ENCODE measurements at regions not wholly inside any gene's neighbourhood (a gene's known extent, or its start where the extent isn't known, plus 50 kb on each side); places are given as distances from the start of the nearest gene placed in this dataset.

DNA sequence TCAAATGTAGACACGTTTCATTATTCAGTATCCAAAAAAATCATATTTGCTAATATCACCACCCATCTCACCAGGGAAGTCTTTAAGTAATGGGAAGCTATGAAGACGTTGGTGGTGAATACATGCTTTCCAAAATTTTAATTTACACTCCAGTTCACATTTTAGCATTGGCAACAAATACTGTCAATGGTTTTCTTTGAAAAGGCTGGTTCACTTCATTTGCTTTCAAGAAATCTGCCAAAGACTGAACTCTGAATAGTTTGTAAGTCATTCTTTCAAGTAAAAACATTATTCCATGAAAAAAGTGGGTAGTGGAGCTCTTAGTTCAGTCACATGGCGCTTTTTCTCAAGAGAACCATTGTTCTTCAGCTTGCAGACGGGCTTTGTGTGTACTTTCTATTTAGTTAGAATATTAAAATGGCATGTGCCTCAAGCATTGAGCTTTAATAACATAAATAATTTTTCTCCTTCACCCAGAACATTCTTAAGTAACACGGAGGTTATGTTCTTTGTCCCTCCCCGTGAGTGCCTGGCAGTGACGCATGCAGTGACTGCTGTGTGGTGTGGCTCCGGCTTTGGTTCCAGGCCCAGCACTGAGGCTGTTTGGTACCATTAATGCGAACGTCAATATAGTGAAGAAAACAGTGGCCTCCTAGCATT, 300.0 kb upstream of the HDAC4 start:
- no peak for DNase-seq

DNA sequence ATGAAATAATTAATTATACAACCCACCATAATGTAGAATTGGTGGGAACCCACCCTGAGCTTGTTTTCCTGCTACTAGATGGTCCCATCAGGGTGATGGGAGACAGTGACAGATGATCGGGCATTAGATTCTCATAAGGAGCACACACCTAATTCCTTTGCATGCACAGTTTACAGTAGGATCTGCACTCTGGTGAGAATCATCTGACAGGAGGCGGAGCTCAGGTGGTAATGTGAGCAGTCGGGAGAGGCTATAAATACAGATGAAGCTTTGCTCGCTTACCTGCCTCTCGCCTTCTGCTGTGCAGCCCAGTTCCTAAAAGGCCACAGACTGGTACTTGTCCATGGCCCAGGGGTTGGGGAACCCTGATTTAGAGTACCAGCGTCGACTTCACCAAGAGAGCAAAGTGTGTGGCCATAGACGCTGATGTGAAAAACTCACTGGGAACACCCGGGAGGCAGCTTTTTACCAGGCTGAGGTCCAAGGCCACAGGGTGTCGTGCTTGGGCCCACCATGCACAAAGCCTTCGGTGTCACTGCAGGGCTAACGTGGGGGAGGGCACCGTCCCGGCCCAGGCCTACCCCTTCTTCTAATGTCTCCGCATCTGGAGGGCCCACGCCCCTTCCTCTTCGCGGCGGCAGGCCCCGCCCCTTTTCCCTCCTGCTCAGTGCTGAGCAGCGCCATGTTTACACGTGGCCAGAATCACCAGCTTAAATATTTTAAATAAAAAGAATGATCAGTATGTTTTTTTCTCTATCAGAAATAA, 296.8 kb upstream of the HDAC4 start:
- DNase-seq: no peak

DNA sequence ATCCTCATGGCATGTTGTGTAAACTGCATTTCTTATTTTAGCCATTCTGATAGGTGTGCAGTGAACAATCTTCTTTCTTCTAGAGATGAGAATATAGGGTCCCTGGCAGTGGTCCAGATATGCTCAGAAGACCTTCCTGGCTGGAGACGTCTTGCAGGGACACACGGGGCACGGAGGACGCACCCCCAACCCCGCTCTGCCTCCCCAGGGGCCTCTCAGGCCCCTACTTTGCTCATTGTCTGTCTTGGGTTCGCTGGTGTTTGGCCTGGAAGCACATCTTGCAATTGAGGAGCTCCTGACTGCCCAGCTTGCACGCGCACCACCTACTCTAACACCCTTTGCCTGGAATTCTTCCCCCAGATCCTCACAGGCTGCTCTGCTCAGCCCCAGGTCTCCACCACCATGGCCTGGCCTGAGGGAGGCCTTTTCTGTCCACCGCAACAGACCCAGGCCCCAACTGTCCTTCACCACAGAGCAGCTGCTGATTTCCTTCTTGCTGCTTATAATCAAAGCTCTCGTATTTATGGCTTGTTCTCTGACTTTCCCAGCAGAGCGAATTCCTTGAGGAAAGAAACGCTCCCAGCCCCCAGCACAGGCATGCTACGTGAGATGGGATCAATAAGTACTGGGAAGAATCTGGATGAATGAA, 295.9 kb upstream of the HDAC4 start:
- no peak for DNase-seq

DNA sequence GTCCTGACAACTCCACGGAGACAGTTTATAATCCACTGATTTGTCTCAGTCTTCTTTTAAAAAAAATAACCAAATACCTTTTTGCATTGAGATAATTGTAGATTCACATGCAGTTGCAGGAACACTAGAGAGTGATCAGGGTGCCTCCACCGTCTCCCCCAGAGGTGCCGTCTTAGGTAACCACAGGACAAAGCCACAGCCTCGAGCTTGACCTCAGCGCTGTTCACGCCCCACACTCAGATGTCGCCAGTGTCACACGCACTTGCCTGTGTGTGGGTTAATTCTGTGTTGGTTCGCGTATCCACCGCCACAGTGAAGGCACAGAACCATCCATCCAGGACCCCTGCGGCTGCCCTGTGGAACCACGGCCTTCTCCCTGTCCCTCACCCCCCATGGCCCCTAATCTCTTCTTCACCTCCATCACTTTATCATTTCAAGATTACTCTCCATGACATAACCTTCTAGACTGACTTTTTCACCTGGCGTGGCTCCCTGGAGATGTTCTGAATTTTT, 295.0 kb upstream of the HDAC4 start:
- no peak for DNase-seq

DNA sequence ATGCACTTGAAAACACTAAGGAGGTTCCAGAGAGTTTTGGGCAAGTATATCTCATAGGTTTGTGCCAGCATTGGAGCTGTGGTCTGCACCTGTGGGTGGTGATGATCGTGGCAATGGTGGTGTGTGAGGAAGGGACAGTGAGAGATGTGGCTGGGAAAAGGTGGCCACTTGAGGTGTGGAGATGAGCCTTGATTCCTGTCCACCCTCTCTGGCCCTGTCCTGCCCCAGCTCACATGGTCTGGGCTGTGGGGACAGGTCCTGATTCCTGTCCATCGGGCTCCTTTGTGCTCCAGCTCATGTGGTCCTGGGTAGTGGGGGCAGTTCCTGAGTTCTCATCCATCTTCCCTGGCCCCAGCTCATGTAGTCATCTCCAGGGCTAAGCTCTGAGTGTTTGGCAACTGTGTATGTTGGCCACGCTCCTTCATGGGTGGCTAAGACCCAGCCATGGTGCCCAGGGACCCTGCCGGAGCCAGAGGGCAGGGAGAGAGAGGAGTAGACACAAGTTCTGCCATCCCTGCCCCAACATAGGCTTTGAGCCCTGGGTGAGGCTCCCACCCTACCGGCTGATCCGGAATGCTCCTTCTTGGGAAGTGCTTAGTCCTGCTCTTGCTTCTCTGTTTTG, 294.4 kb upstream of the HDAC4 start:
- no peak for DNase-seq

- no peak for DNase-seq
These were observed 293.7 kb upstream of the HDAC4 start for GRCh38 chr2:239694487-239694886.

GRCh38 chr2:239693761-239694415, 293.1 kb upstream of the HDAC4 start:
- no peak for DNase-seq

DNA sequence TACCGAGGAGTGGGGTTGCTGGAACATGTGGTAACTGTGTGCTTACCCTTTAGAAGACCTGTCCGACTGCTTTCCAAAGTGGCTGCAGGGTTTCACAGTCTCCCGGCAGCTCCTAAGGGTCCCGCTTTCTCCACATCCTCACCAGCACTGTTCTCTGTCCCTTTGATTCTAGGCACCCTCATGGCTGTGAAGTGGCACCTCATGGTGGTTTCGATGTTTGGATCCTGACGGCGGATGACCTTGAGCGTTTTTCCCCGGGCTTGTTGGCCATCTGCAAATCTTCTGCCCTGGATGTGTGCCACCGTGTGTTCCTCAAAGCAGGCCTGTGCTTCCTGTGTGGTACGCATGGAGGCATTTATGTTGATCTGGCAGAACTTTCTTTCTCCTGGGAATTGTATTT, 292.5 kb upstream of the HDAC4 start:
- no peak for DNase-seq

DNA sequence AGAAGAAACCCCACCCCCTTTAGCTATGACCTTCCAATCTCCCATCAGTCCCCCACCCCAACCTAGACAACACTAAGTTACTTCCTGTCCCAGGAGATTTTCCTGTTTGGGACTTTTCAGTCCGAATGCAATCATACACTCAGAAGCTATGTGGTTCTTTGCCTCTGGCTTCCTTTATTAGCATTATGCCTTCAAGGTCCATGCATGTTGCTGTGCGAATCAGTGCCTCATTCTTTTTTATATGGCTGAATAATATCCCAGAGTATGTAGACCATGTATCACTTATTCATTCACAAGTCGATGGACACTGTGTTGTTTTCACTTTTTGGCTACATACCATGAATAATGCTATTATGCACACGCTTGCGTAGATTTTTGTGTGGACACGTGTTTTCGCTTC, 292.1 kb upstream of the HDAC4 start:
- no peak for DNase-seq

GRCh38 chr2:239692362-239692851, 291.6 kb upstream of the HDAC4 start:
- DNase-seq: no peak

- no peak for DNase-seq
These were observed 290.9 kb upstream of the HDAC4 start for GRCh38 chr2:239691720-239692119.

GRCh38 chr2:239690651-239691631, 290.1 kb upstream of the HDAC4 start:
- no peak for DNase-seq

- DNase-seq: no peak
These were observed 289.2 kb upstream of the HDAC4 start for GRCh38 chr2:239689985-239690384.

- no peak for DNase-seq
These were observed 288.6 kb upstream of the HDAC4 start for GRCh38 chr2:239689410-239689809.

DNA sequence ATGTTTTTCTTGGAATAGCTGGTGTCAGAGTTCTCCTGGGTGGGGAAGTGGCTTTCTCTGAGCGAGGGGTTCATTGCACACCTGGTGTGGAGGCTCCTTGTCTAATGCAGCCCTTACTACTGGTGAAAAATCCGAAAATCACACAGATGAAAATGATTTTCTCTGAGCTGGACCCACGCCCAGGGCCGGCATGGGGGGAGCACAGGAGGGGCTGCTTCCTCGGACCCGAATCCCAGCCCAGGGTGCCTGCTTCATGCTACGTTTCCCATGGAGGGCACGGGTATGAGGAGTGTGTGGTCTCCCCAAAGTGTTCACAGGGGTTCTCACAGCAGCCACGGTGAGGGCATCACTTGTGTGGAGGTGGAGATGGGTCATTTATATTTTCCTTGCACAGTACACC, 288.0 kb upstream of the HDAC4 start:
- DNase-seq: no peak

- DNase-seq: no peak
These were observed 287.4 kb upstream of the HDAC4 start for GRCh38 chr2:239688122-239688681.

GRCh38 chr2:239687441-239687840, 286.6 kb upstream of the HDAC4 start:
- no peak for DNase-seq

DNA sequence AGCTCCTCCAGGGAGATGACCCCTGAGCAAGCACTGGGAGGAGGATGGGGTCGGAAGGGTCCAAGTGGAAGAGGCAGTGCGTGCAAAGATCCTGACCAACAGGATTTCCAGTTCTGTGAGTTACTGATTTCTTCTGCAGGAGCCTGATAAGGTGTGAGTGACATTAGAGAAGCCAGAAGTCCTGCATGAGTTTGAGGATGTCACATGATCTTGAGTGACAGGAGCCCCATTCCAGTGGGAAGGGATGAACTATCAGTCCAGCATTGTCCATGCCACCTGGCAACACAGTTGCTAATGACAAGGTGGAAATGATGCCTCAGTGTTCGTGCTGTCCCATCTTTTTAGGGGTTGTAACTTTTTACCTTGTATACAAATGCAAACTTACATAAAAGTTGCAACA, 285.1 kb upstream of the HDAC4 start:
- DNase-seq: no peak

DNA sequence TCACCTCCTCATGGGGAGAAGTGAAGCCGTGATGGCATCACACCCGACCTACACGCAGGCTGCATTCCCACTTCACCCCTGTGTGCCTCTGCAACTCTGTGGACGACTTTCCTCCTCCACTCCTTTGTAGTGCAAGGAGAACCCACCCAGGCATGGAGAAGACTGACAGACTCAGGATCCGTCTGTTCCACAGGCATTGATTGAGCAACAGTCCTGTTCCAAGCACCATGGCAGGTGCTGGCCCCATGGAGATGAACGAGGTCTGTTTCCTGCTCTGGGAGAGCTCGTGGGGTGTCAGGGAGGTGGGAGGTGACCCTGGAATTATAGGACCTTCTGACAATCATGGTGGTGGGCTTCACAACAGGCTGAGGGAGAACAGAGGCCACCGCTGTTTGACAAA, 284.7 kb upstream of the HDAC4 start:
- DNase-seq: no peak

- no peak for DNase-seq
These were observed 284.2 kb upstream of the HDAC4 start for GRCh38 chr2:239684996-239685395.

GRCh38 chr2:239684271-239684810, 283.5 kb upstream of the HDAC4 start:
- DNase-seq: no peak
